ENCODE measurements at regions not wholly inside any gene's neighbourhood (a gene's known extent, or its start where the extent isn't known, plus 50 kb on each side); places are given as distances from the start of the nearest gene placed in this dataset.

DNA sequence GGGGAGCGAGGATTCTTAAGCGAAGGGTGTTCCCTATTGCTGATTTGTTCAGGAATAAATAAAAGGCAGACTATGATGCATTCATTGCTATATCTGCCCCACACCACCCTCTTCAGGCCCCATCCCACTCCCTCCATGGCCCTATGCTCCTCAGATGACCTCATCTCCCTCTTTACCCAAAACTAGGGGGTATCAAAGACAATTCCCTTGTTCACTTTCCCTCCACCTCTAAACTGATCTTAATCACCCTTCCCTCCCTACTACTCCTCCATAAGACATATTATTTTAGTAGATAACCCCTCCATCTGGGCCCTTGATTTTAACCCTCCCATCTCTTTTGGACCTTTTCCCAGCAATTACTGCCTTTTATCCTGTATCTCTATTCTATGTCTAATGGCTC, 434.9 kb upstream of the RUNX1 start:
- peaks cover 25 to 32% of the 10 kb centered on the region in 2 donors for H3K27me3 Mint-ChIP-seq (ENCODE audit: low read depth in 2 of 2)
- ATAC-seq, result no peak
- H3K4me1 Mint-ChIP-seq, result no peaks in the 10 kb centered on the region
- H3K27ac Mint-ChIP-seq, result no peak overlapping the region
- no peak for DNase-seq
- no peak overlapping the region for H3K4me3 Mint-ChIP-seq
- no peaks in the 10 kb centered on the region for H3K36me3 ChIP-seq (ENCODE audit: control insufficient read depth, insufficient read depth, low read length)
- H3K27me3 ChIP-seq (ENCODE audit: control insufficient read depth, insufficient read depth, low read length), result peaks cover 2% of the 10 kb centered on the region
- H3K36me3 Mint-ChIP-seq, result peaks cover 10% of the 10 kb centered on the region
- no peak for TF ChIP-seq CTCF (IDR thresholded peaks at IDR 0.05)
- no peak overlapping the region for H3K4me3 ChIP-seq (ENCODE audit: low read length)
- no peaks in the 10 kb centered on the region for H3K4me1 ChIP-seq (ENCODE audit: control insufficient read depth, insufficient read depth, low read length)
- intact Hi-C loops (cut with micrococcal nuclease), result no loop called here
- H3K9me3 Mint-ChIP-seq, result peaks cover 2 to 8% of the 10 kb centered on the region in 2 donors
- H3K9me3 ChIP-seq (ENCODE audit: control insufficient read depth, insufficient read depth, low read length), result no peaks in the 10 kb centered on the region
- no peak overlapping the region for H3K27ac ChIP-seq (ENCODE audit: low read length)
- WGBS (ENCODE audit: insufficient coverage), result no CpG with 5 or more reads among the region's 2 CpGs

DNA sequence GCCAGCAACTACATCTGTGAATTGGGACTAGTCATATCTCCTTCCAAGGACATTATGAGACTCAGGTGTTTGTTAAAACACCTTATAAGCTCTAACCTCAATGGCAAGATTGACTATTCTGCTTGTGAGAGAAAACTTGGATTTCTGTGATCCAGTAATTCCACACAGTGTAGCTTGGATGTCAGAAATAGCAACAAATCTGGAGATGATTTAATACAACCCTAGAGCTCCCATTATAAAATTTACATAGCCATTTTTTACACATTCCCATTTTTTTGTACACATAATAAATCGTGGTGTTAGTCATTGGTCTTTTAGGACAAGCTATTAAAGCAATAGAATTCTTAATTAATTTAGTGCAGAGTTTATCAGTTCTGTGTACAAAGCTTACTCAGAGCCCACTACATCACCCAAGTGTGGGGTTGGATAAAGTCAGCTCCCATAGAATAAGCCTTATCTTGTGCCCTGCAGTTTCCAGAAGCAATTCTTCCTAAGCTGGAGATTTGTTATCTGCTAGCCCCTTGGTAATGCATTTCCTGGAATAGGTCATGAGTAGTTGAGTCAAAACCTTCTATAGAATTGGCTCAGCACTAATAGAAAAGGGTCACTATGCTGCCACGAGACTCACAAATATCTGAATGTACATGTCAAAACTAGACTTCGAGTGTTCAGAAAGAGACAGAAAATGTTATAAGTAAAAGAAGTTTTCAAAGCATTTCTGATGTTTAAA, 434.0 kb upstream of the RUNX1 start:
- DNase-seq (no peak), ATAC-seq (no peak)
- Mint-ChIP-seq H3K27ac (no peak overlapping the region), H3K9me3 (peaks cover 2 to 8% of the 10 kb centered on the region in 2 donors), H3K27me3 (ENCODE audit: low read depth in 2 of 2) (peaks cover 25 to 32% of the 10 kb centered on the region in 2 donors), H3K36me3 (peaks cover 11% of the 10 kb centered on the region), H3K4me3 (no peak overlapping the region), H3K4me1 (peaks cover 4% of the 10 kb centered on the region in 2 donors)
- Histone ChIP-seq H3K36me3 (ENCODE audit: control insufficient read depth, insufficient read depth, low read length) (no peaks in the 10 kb centered on the region), H3K27ac (ENCODE audit: low read length) (no peak overlapping the region), H3K4me3 (ENCODE audit: low read length) (no peak overlapping the region), H3K9me3 (ENCODE audit: control insufficient read depth, insufficient read depth, low read length) (no peaks in the 10 kb centered on the region), H3K27me3 (ENCODE audit: control insufficient read depth, insufficient read depth, low read length) (peaks cover 2% of the 10 kb centered on the region), H3K4me1 (ENCODE audit: control insufficient read depth, insufficient read depth, low read length) (peaks cover 3% of the 10 kb centered on the region)
- WGBS (ENCODE audit: insufficient coverage), result 48% methylated on average over 2 of the region's 3 CpGs
- TF ChIP-seq CTCF (IDR thresholded peaks at IDR 0.05), result no peak
- intact Hi-C loops (cut with micrococcal nuclease), result no loop called here

DNA sequence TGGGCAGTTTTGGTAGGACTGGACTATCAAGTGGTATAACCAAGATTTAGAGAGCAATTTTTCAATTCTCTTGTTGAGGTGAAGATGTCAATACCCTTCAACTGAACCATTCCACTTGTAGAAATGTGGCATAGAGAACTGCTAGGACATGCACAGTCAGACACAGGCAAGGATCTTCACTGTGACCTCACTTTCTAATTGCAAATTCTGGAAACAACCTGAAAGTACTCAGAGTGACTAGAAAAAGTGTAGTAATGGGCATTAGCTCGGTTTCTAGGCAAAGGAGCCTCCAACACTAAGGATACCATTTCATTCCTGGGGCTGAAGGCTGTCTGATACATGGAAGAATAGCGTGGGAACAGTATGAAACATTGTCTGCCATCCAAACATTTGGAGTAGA, 433.0 kb upstream of the RUNX1 start:
- Histone ChIP-seq H3K27me3 (ENCODE audit: control insufficient read depth, insufficient read depth, low read length) (peaks cover 2% of the 10 kb centered on the region), H3K27ac (ENCODE audit: low read length) (no peak overlapping the region), H3K4me1 (ENCODE audit: control insufficient read depth, insufficient read depth, low read length) (peaks cover 3% of the 10 kb centered on the region), H3K4me3 (ENCODE audit: low read length) (no peak overlapping the region), H3K9me3 (ENCODE audit: control insufficient read depth, insufficient read depth, low read length) (no peaks in the 10 kb centered on the region), H3K36me3 (ENCODE audit: control insufficient read depth, insufficient read depth, low read length) (no peaks in the 10 kb centered on the region)
- Mint-ChIP-seq H3K9me3 (peaks cover 2 to 8% of the 10 kb centered on the region in 2 donors), H3K27me3 (ENCODE audit: low read depth in 2 of 2) (peaks cover 25% of the 10 kb centered on the region in 2 donors), H3K27ac (no peak overlapping the region), H3K4me1 (peaks cover 11% of the 10 kb centered on the region in 2 donors), H3K4me3 (no peak overlapping the region), H3K36me3 (peaks cover 11% of the 10 kb centered on the region)
- DNase-seq (no peak), ATAC-seq (no peak)
- intact Hi-C loops (cut with micrococcal nuclease), result no loop called here
- 96% methylated on average over 2 of the region's 2 CpGs for WGBS (ENCODE audit: insufficient coverage)
- no peak for TF ChIP-seq CTCF (IDR thresholded peaks at IDR 0.05)

DNA sequence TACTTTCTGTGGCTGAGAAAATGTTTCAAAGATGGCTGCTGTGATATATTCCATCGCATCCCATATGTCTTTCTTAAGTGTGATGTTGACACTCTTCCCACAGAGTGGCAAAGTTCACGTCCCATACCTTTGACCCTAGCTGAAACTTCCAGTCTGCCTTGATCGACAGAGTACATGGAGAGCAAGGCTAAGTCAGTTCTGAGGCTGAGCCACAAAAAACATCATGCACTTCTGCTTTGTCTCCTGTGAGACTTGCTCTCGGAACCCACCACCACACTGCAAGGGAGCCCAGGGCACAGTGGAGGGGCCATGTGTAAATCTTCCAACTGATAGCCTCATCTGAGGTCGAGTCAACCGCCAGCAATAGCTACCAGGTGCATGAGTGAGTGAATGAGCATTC, 431.9 kb upstream of the RUNX1 start:
- intact Hi-C loops (cut with micrococcal nuclease), result no loop called here
- peaks cover 2% of the 10 kb centered on the region for H3K27me3 ChIP-seq (ENCODE audit: control insufficient read depth, insufficient read depth, low read length)
- H3K36me3 Mint-ChIP-seq, result peaks cover 11% of the 10 kb centered on the region
- no peak overlapping the region for H3K27ac Mint-ChIP-seq
- no peak for TF ChIP-seq CTCF (IDR thresholded peaks at IDR 0.05)
- H3K9me3 ChIP-seq (ENCODE audit: control insufficient read depth, insufficient read depth, low read length), result no peaks in the 10 kb centered on the region
- no peak for DNase-seq
- peaks cover 21 to 23% of the 10 kb centered on the region in 2 donors for H3K27me3 Mint-ChIP-seq (ENCODE audit: low read depth in 2 of 2)
- H3K27ac ChIP-seq (ENCODE audit: low read length), result no peak overlapping the region
- peaks cover 18 to 19% of the 10 kb centered on the region in 2 donors for H3K4me1 Mint-ChIP-seq
- no peak overlapping the region for H3K4me3 ChIP-seq (ENCODE audit: low read length)
- no peaks in the 10 kb centered on the region for H3K36me3 ChIP-seq (ENCODE audit: control insufficient read depth, insufficient read depth, low read length)
- H3K4me1 ChIP-seq (ENCODE audit: control insufficient read depth, insufficient read depth, low read length), result peaks cover 3% of the 10 kb centered on the region
- peaks cover 2 to 8% of the 10 kb centered on the region in 2 donors for H3K9me3 Mint-ChIP-seq
- no peak overlapping the region for H3K4me3 Mint-ChIP-seq
- 93% methylated on average over 6 of the region's 6 CpGs for WGBS (ENCODE audit: insufficient coverage)
- no peak for ATAC-seq

All from natural killer cell (primary cell).